CD8-positive, alpha-beta memory T cell (primary cell): ENCODE measurements at regions not wholly inside any gene's neighbourhood (a gene's known extent, or its start where the extent isn't known, plus 50 kb on each side); places are given as distances from the start of the nearest gene placed in this dataset.

Experiments
- CTCF ChIA-PET: fragments of 350-600 bp; sonication (Branson Sonifier 250); formaldehyde crosslinking; loops from one replicate; lab custom pipeline; 2021; ENCODE audit warnings: antibody characterized with exemption; lab: Charles Lee
- POLR2A ChIA-PET: fragments of 350-600 bp; sonication (Branson Sonifier 250); formaldehyde crosslinking; loops from one replicate; lab custom pipeline; 2021; ENCODE audit warnings: antibody characterized with exemption; lab: Charles Lee
- DNase-seq, 5 donors: peaks; one replicate each; pipeline versions ENCODE4 v3.0.0 to v3.0.0-alpha.2; 2020 to 2022; ENCODE audit warnings: mixed read lengths in 1 of 5
- H3K27ac ChIP-seq: one replicate; pipeline ENCODE4 v1.7.0; 2013; ENCODE audit warnings: low read depth, mild to moderate bottlenecking, low read length, moderate library complexity
- H3K27me3 ChIP-seq: 2 replicates; pipeline ENCODE4 v1.7.0; 2013; ENCODE audit warnings: low read length, mild to moderate bottlenecking; ENCODE audit not compliant: insufficient read depth, poor library complexity, severe bottlenecking
- H3K36me3 ChIP-seq: 2 replicates; pipeline ENCODE4 v1.7.0; 2013; ENCODE audit warnings: mild to moderate bottlenecking, low read length, moderate library complexity; ENCODE audit not compliant: insufficient read depth
- H3K4me1 ChIP-seq: 2 replicates; pipeline ENCODE4 v1.7.0; 2013; ENCODE audit warnings: mild to moderate bottlenecking, low read length, moderate library complexity; ENCODE audit not compliant: insufficient read depth
- H3K4me3 ChIP-seq: 2 replicates; pipeline ENCODE4 v1.7.0; 2013; ENCODE audit warnings: mild to moderate bottlenecking, low read length
- H3K9me3 ChIP-seq: 2 replicates; pipeline ENCODE4 v1.7.0; 2013; ENCODE audit warnings: mild to moderate bottlenecking, low read length
- H3K27ac Mint-ChIP-seq, 8 donors: one replicate each; pipeline ENCODE4 v1.8.0; 2020 to 2021; ENCODE audit warnings: mixed read lengths in 8 of 8, mild to moderate bottlenecking in 6 of 8, inconsistent platforms in 3 of 8, moderate library complexity in 3 of 8
- H3K27me3 Mint-ChIP-seq, 2 donors: one replicate each; pipeline ENCODE4 v1.8.0; 2020 to 2021; ENCODE audit warnings: mixed read lengths in 2 of 2, mild to moderate bottlenecking in 1 of 2, moderate library complexity in 1 of 2
- H3K36me3 Mint-ChIP-seq, 3 donors: one replicate each; pipeline ENCODE4 v1.8.0; 2020 to 2021; ENCODE audit warnings: mixed read lengths in 3 of 3, inconsistent platforms in 1 of 3, mild to moderate bottlenecking in 1 of 3
- H3K4me1 Mint-ChIP-seq, 3 donors: one replicate each; pipeline ENCODE4 v1.8.0; 2020 to 2021; ENCODE audit warnings: mixed read lengths in 3 of 3, inconsistent platforms in 1 of 3, mild to moderate bottlenecking in 1 of 3
- H3K4me3 Mint-ChIP-seq, 7 donors: one replicate each; pipeline ENCODE4 v1.8.0; 2020 to 2021; ENCODE audit warnings: mixed read lengths in 7 of 7, mild to moderate bottlenecking in 6 of 7, moderate library complexity in 4 of 7, inconsistent platforms in 2 of 7
- H3K9me3 Mint-ChIP-seq, 5 donors: one replicate each; pipeline ENCODE4 v1.8.0; 2020 to 2022; ENCODE audit warnings: mixed read lengths in 5 of 5, mild to moderate bottlenecking in 3 of 5, moderate library complexity in 2 of 5, inconsistent platforms in 1 of 5

GRCh38 chr6:126747728-126748540, 370.5 kb upstream of the RSPO3 start:
- Mint-ChIP-seq H3K4me1 (no peaks in the 10 kb centered on the region), H3K36me3 (no peaks in the 10 kb centered on the region), H3K27ac (no peak overlapping the region), H3K4me3 (no peak overlapping the region), H3K9me3 (peaks cover 0 to 21% (median 7%) of the 10 kb centered on the region in 5 donors), H3K27me3 (no peaks in the 10 kb centered on the region)
- no peak overlapping the region for H3K27ac ChIP-seq
- POLR2A ChIA-PET = no interaction called here
- CTCF ChIA-PET = no interaction called here
- H3K9me3 ChIP-seq = no peaks in the 10 kb centered on the region
- no peak for DNase-seq
- no peaks in the 10 kb centered on the region for H3K36me3 ChIP-seq
- no peaks in the 10 kb centered on the region for H3K4me1 ChIP-seq
- H3K4me3 ChIP-seq = no peak overlapping the region
- H3K27me3 ChIP-seq = no peaks in the 10 kb centered on the region

GRCh38 chr6:126753606-126754005, 364.9 kb upstream of the RSPO3 start:
- CTCF ChIA-PET = no interaction called here

GRCh38 chr6:126761854-126762253, 356.6 kb upstream of the RSPO3 start:
- H3K4me1 Mint-ChIP-seq = no peaks in the 10 kb centered on the region
- POLR2A ChIA-PET = no interaction called here
- CTCF ChIA-PET = no interaction called here

More at GRCh38 chr6:126753606-126754005, 364.9 kb upstream of the RSPO3 start:
- H3K36me3 Mint-ChIP-seq = no peaks in the 10 kb centered on the region
- no peak overlapping the region for H3K4me3 Mint-ChIP-seq
- no peak overlapping the region for H3K27ac ChIP-seq
- no peak for DNase-seq
- no peaks in the 10 kb centered on the region for H3K4me1 Mint-ChIP-seq
- no peaks in the 10 kb centered on the region for H3K4me1 ChIP-seq
- POLR2A ChIA-PET = no interaction called here
- no peaks in the 10 kb centered on the region for H3K9me3 ChIP-seq
- no peaks in the 10 kb centered on the region for H3K27me3 ChIP-seq
- no peak overlapping the region for H3K4me3 ChIP-seq
- H3K27ac Mint-ChIP-seq = no peak overlapping the region
- peaks cover 0 to 32% (median 7%) of the 10 kb centered on the region in 5 donors for H3K9me3 Mint-ChIP-seq
- H3K27me3 Mint-ChIP-seq = no peaks in the 10 kb centered on the region
- H3K36me3 ChIP-seq = no peaks in the 10 kb centered on the region

GRCh38 chr6:126764104-126764503, 354.4 kb upstream of the RSPO3 start:
- H3K9me3 ChIP-seq = no peaks in the 10 kb centered on the region
- H3K9me3 Mint-ChIP-seq = peaks cover 0 to 5% (median 0%) of the 10 kb centered on the region in 5 donors
- POLR2A ChIA-PET = no interaction called here
- no peaks in the 10 kb centered on the region for H3K27me3 ChIP-seq
- no peaks in the 10 kb centered on the region for H3K36me3 Mint-ChIP-seq
- no peak overlapping the region for H3K4me3 ChIP-seq
- H3K27me3 Mint-ChIP-seq = no peaks in the 10 kb centered on the region
- no peaks in the 10 kb centered on the region for H3K4me1 ChIP-seq
- no peak overlapping the region for H3K4me3 Mint-ChIP-seq
- no peaks in the 10 kb centered on the region for H3K4me1 Mint-ChIP-seq
- no peak overlapping the region for H3K27ac ChIP-seq
- H3K36me3 ChIP-seq = no peaks in the 10 kb centered on the region
- CTCF ChIA-PET = no interaction called here
- no peak overlapping the region for H3K27ac Mint-ChIP-seq
- no peak for DNase-seq

More at GRCh38 chr6:126761854-126762253, 356.6 kb upstream of the RSPO3 start:
- Histone ChIP-seq H3K27ac (no peak overlapping the region), H3K27me3 (no peaks in the 10 kb centered on the region), H3K4me3 (no peak overlapping the region), H3K36me3 (no peaks in the 10 kb centered on the region), H3K9me3 (no peaks in the 10 kb centered on the region), H3K4me1 (no peaks in the 10 kb centered on the region)
- Mint-ChIP-seq H3K36me3 (no peaks in the 10 kb centered on the region), H3K9me3 (peaks cover 0 to 5% (median 3%) of the 10 kb centered on the region in 5 donors), H3K27ac (no peak overlapping the region), H3K4me3 (no peak overlapping the region), H3K27me3 (no peaks in the 10 kb centered on the region)
- no peak for DNase-seq

- H3K36me3 ChIP-seq = no peaks in the 10 kb centered on the region
- no peaks in the 10 kb centered on the region for H3K4me1 Mint-ChIP-seq
- peaks cover 0 to 5% (median 0%) of the 10 kb centered on the region in 5 donors for H3K9me3 Mint-ChIP-seq
- no peak overlapping the region for H3K4me3 ChIP-seq
- H3K9me3 ChIP-seq = no peaks in the 10 kb centered on the region
- H3K27me3 Mint-ChIP-seq = no peaks in the 10 kb centered on the region
- H3K27ac Mint-ChIP-seq = no peak overlapping the region
- POLR2A ChIA-PET = no interaction called here
- no peak overlapping the region for H3K27ac ChIP-seq
- H3K4me3 Mint-ChIP-seq = no peak overlapping the region
- H3K27me3 ChIP-seq = no peaks in the 10 kb centered on the region
- CTCF ChIA-PET = no interaction called here
- DNase-seq = no peak
- H3K36me3 Mint-ChIP-seq = no peaks in the 10 kb centered on the region
- no peaks in the 10 kb centered on the region for H3K4me1 ChIP-seq
Measured at GRCh38 chr6:126764671-126765070, 353.8 kb upstream of the RSPO3 start.

GRCh38 chr6:126766820-126767219, 351.7 kb upstream of the RSPO3 start:
- Mint-ChIP-seq H3K27ac (no peak overlapping the region), H3K4me1 (no peaks in the 10 kb centered on the region), H3K36me3 (no peaks in the 10 kb centered on the region), H3K4me3 (no peak overlapping the region), H3K27me3 (no peaks in the 10 kb centered on the region), H3K9me3 (peaks cover 0 to 5% (median 0%) of the 10 kb centered on the region in 5 donors)
- Histone ChIP-seq H3K27ac (no peak overlapping the region), H3K36me3 (no peaks in the 10 kb centered on the region), H3K4me3 (no peak overlapping the region), H3K27me3 (no peaks in the 10 kb centered on the region), H3K4me1 (no peaks in the 10 kb centered on the region), H3K9me3 (no peaks in the 10 kb centered on the region)
- CTCF ChIA-PET = no interaction called here
- no peak for DNase-seq
- POLR2A ChIA-PET = no interaction called here

- H3K9me3 ChIP-seq = no peaks in the 10 kb centered on the region
- Mint-ChIP-seq H3K4me1 (no peaks in the 10 kb centered on the region), H3K27me3 (no peaks in the 10 kb centered on the region), H3K9me3 (peaks cover 0 to 5% (median 0%) of the 10 kb centered on the region in 5 donors), H3K27ac (no peak overlapping the region), H3K4me3 (no peak overlapping the region), H3K36me3 (no peaks in the 10 kb centered on the region)
- POLR2A ChIA-PET = no interaction called here
- CTCF ChIA-PET = no interaction called here
- no peak for DNase-seq
- H3K27me3 ChIP-seq = no peaks in the 10 kb centered on the region
- H3K4me3 ChIP-seq = no peak overlapping the region
- no peak overlapping the region for H3K27ac ChIP-seq
- no peaks in the 10 kb centered on the region for H3K4me1 ChIP-seq
- no peaks in the 10 kb centered on the region for H3K36me3 ChIP-seq
Measured at GRCh38 chr6:126767711-126768110, 350.8 kb upstream of the RSPO3 start.

- Histone ChIP-seq H3K27ac (no peak overlapping the region), H3K36me3 (no peaks in the 10 kb centered on the region), H3K4me1 (no peaks in the 10 kb centered on the region), H3K27me3 (no peaks in the 10 kb centered on the region), H3K9me3 (no peaks in the 10 kb centered on the region), H3K4me3 (no peak overlapping the region)
- CTCF ChIA-PET = no interaction called here
- DNase-seq = no peak
- no peak overlapping the region for H3K4me3 Mint-ChIP-seq
- no peaks in the 10 kb centered on the region for H3K36me3 Mint-ChIP-seq
- no peak overlapping the region for H3K27ac Mint-ChIP-seq
- POLR2A ChIA-PET = no interaction called here
- peaks cover 0 to 2% (median 0%) of the 10 kb centered on the region in 5 donors for H3K9me3 Mint-ChIP-seq
- H3K4me1 Mint-ChIP-seq = no peaks in the 10 kb centered on the region
- H3K27me3 Mint-ChIP-seq = no peaks in the 10 kb centered on the region
Measured at GRCh38 chr6:126770176-126770575, 348.3 kb upstream of the RSPO3 start.
